ENCODE measurements at regions not wholly inside any gene's neighbourhood (a gene's known extent, or its start where the extent isn't known, plus 50 kb on each side); places are given as distances from the start of the nearest gene placed in this dataset.

- ChIA-PET POLR2A (no interaction called here), CTCF (no interaction called here)
- no peak overlapping the region for H3K27ac Mint-ChIP-seq
- no peak for ATAC-seq (ENCODE audit: low read depth)
- no peaks in the 10 kb centered on the region for H3K36me3 Mint-ChIP-seq (ENCODE audit: low read depth)
- DNase-seq = no peak
- intact Hi-C loops (cut with micrococcal nuclease) = no loop called here
- peaks cover 4% of the 10 kb centered on the region for H3K27me3 Mint-ChIP-seq
- no peak overlapping the region for H3K4me3 Mint-ChIP-seq
- no peak for TF ChIP-seq CTCF (IDR thresholded peaks at IDR 0.05)
- H3K4me1 Mint-ChIP-seq = no peaks in the 10 kb centered on the region
- H3K9me3 Mint-ChIP-seq = no peaks in the 10 kb centered on the region
These were observed 72.9 kb upstream of the SNTG2 start for GRCh38 chr2:877747-878146.

- no peak for DNase-seq
- H3K9me3 Mint-ChIP-seq = no peaks in the 10 kb centered on the region
- no peak for TF ChIP-seq CTCF (IDR thresholded peaks at IDR 0.05)
These were observed 74.7 kb upstream of the SNTG2 start for GRCh38 chr2:875687-876615.

GRCh38 chr2:873651-874580 is 76.7 kb upstream of the SNTG2 start:
- CTCF ChIA-PET = no interaction called here
- Mint-ChIP-seq H3K4me1 (no peaks in the 10 kb centered on the region), H3K36me3 (ENCODE audit: low read depth) (no peaks in the 10 kb centered on the region), H3K27me3 (peaks cover 4% of the 10 kb centered on the region), H3K9me3 (no peaks in the 10 kb centered on the region), H3K4me3 (no peak overlapping the region), H3K27ac (no peak overlapping the region)
- no peak for ATAC-seq (ENCODE audit: low read depth)
- POLR2A ChIA-PET = no interaction called here
- no peak for DNase-seq
- intact Hi-C loops (cut with micrococcal nuclease) = no loop called here
- no peak for TF ChIP-seq CTCF (IDR thresholded peaks at IDR 0.05)

More at GRCh38 chr2:875687-876615, 74.7 kb upstream of the SNTG2 start:
- Mint-ChIP-seq H3K4me1 (no peaks in the 10 kb centered on the region), H3K27ac (no peak overlapping the region), H3K4me3 (no peak overlapping the region), H3K27me3 (peaks cover 5% of the 10 kb centered on the region), H3K36me3 (ENCODE audit: low read depth) (no peaks in the 10 kb centered on the region)
- intact Hi-C loops (cut with micrococcal nuclease) = no loop called here
- ChIA-PET CTCF (no interaction called here), POLR2A (no interaction called here)
- ATAC-seq (ENCODE audit: low read depth) = no peak

- no peaks in the 10 kb centered on the region for H3K4me1 Mint-ChIP-seq
- H3K27me3 Mint-ChIP-seq = peaks cover 4% of the 10 kb centered on the region
- DNase-seq = no peak
- ATAC-seq (ENCODE audit: low read depth) = no peak
- H3K36me3 Mint-ChIP-seq (ENCODE audit: low read depth) = no peaks in the 10 kb centered on the region
- H3K9me3 Mint-ChIP-seq = no peaks in the 10 kb centered on the region
- ChIA-PET CTCF (no interaction called here), POLR2A (no interaction called here)
- H3K4me3 Mint-ChIP-seq = no peak overlapping the region
- no peak for TF ChIP-seq CTCF (IDR thresholded peaks at IDR 0.05)
- intact Hi-C loops (cut with micrococcal nuclease) = no loop called here
- no peak overlapping the region for H3K27ac Mint-ChIP-seq
These were observed 77.6 kb upstream of the SNTG2 start for GRCh38 chr2:873027-873426.

Data from activated B cell treated with CpG ODN at 0.5 μM for 24 hours (primary cell).